Cardiac muscle cell (in vitro differentiated cells and primary cell): ENCODE measurements at regions not wholly inside any gene's neighbourhood (a gene's known extent, or its start where the extent isn't known, plus 50 kb on each side); places are given as distances from the start of the nearest gene placed in this dataset.

Experiments
- DNase-seq, 2 donors: peaks; one replicate each; pipeline versions ENCODE4 v3.0.0 to v3.0.0-alpha.2; 2010 to 2017; ENCODE audit warnings: low read depth in 1 of 2, low spot score in 1 of 2
- H3K27ac ChIP-seq: fragments of 200-600 bp; sonication (generic); 2 replicates; pipeline ENCODE4 v1.5.1; 2016
- H3K27me3 ChIP-seq: fragments of 200-600 bp; sonication (generic); 2 replicates; pipeline ENCODE4 v1.6.0; 2016; ENCODE audit warnings: control low read depth
- H3K36me3 ChIP-seq: fragments of 200-600 bp; sonication (generic); 2 replicates; pipeline ENCODE4 v1.5.1; 2016; ENCODE audit warnings: control low read depth
- H3K4me1 ChIP-seq: fragments of 200-600 bp; sonication (generic); 2 replicates; pipeline ENCODE4 v1.8.1; 2017; ENCODE audit warnings: low read depth, mild to moderate bottlenecking, mixed run types
- H3K4me3 ChIP-seq: fragments of 200-600 bp; sonication (generic); 2 replicates; pipeline ENCODE4 v1.5.1; 2016; ENCODE audit warnings: mild to moderate bottlenecking
- H3K9me3 ChIP-seq: fragments of 200-600 bp; sonication (generic); 2 replicates; pipeline ENCODE4 v1.5.1; 2017; ENCODE audit warnings: low read depth, mild to moderate bottlenecking, control low read depth
- CTCF ChIP-seq: IDR thresholded peaks from 2 replicates; pipeline ENCODE4 v1.5.1; 2012; ENCODE audit warnings: low read depth, mild to moderate bottlenecking, low read length

- Histone ChIP-seq H3K4me1 (no peaks in the 10 kb centered on the region), H3K27ac (no peak overlapping the region), H3K36me3 (no peaks in the 10 kb centered on the region), H3K4me3 (no peak overlapping the region), H3K9me3 (no peaks in the 10 kb centered on the region), H3K27me3 (peaks cover 77% of the 10 kb centered on the region)
- TF ChIP-seq CTCF, result no peak
- DNase-seq, result no peak
Measured at GRCh38 chr22:22156348-22156715, 88.3 kb upstream of the VPREB1 start.

- DNase-seq, result no peak
- TF ChIP-seq CTCF, result no peak
- Histone ChIP-seq H3K9me3 (no peaks in the 10 kb centered on the region), H3K36me3 (no peaks in the 10 kb centered on the region), H3K4me1 (no peaks in the 10 kb centered on the region), H3K27ac (no peak overlapping the region), H3K27me3 (peaks cover 84% of the 10 kb centered on the region), H3K4me3 (no peak overlapping the region)
Measured at GRCh38 chr22:22155607-22156006, 89.0 kb upstream of the VPREB1 start.

GRCh38 chr22:22155146-22155545 is 89.4 kb upstream of the VPREB1 start:
- Histone ChIP-seq H3K9me3 (no peaks in the 10 kb centered on the region), H3K27ac (no peak overlapping the region), H3K36me3 (no peaks in the 10 kb centered on the region), H3K4me3 (no peak overlapping the region), H3K27me3 (peaks cover 88% of the 10 kb centered on the region), H3K4me1 (no peaks in the 10 kb centered on the region)
- no peak for DNase-seq
- TF ChIP-seq CTCF, result no peak

GRCh38 chr22:22154040-22154439 is 90.5 kb upstream of the VPREB1 start:
- Histone ChIP-seq H3K4me3 (no peak overlapping the region), H3K36me3 (no peaks in the 10 kb centered on the region), H3K4me1 (no peaks in the 10 kb centered on the region), H3K27ac (no peak overlapping the region), H3K9me3 (no peaks in the 10 kb centered on the region), H3K27me3 (peaks cover 92% of the 10 kb centered on the region)
- TF ChIP-seq CTCF, result no peak
- DNase-seq, result no peak

GRCh38 chr22:22151308-22151707 is 93.3 kb upstream of the VPREB1 start:
- Histone ChIP-seq H3K9me3 (no peaks in the 10 kb centered on the region), H3K27ac (no peak overlapping the region), H3K36me3 (no peaks in the 10 kb centered on the region), H3K4me1 (no peaks in the 10 kb centered on the region), H3K27me3 (peaks cover 98% of the 10 kb centered on the region), H3K4me3 (no peak overlapping the region)
- no peak for TF ChIP-seq CTCF
- no peak for DNase-seq

DNA sequence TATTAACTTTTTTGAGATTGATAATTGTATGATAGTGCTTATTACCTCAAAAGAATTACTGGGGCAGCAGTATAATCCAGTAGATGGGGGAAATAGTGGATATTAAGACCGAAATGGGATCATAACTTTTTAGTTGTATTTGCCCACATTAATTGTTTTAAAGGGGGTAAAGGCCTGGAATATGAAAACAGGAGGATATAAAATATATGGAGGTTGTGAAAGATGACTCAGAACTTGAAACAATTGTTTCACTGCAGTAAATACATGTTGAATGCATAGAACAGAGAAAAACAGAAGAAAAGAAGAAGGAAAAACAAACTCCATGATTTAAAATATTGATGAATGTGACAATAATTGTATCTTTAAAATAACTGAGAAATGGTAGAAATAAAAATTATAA is 94.1 kb upstream of the VPREB1 start:
- Histone ChIP-seq H3K4me3 (no peak overlapping the region), H3K4me1 (no peaks in the 10 kb centered on the region), H3K27me3 (peaks cover 94% of the 10 kb centered on the region), H3K36me3 (no peaks in the 10 kb centered on the region), H3K9me3 (no peaks in the 10 kb centered on the region), H3K27ac (no peak overlapping the region)
- TF ChIP-seq CTCF, result no peak
- DNase-seq, result no peak
